NCI-H82 (cell line): ENCODE measurements at regions not wholly inside any gene's neighbourhood (a gene's known extent, or its start where the extent isn't known, plus 50 kb on each side); places are given as distances from the start of the nearest gene placed in this dataset.

Experiments used
- DNase-seq: peaks from one replicate; lab custom pipeline; 2025; lab: John Stamatoyannopoulos, UW

DNA sequence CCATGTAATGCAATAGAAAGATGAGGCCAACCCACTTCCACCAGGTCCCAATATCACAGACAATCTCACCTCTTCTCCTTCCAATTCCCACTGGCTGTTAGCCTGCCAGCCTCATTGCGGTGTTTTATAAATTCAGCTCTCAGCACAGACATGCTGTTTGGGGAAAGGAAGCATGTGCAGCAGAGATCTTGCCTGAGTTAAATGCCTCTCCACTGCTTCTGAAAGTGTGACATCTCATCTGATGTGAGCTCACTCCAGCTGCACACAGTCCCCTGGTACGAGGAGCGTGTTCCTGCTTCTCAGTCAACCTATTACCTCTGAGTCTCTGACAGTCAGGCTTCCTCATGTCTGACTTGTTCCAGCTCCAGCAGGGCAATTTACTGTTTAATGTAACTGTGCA is 122.7 kb upstream of the GUCY1A2 start:
- DNase-seq, result no peak

DNA sequence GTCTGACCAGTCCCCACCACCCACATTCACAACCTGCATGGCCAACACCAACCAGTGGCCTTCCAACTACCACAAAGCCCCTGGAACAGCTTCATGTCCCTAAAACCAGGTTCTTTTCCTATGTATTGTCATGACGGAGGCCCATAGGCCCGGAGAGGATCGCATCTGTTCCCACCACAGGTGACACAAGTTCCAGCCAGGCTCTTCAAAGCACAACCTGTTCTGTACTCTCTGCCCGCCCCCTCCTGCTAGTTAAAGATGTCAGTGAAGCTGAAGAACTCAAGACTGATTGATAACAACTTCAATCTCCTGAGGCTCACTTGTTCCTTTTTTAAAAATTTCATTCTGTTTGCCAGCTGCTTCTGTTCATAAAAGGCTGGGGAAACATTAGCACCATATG is 121.1 kb upstream of the GUCY1A2 start:
- DNase-seq, result no peak

DNA sequence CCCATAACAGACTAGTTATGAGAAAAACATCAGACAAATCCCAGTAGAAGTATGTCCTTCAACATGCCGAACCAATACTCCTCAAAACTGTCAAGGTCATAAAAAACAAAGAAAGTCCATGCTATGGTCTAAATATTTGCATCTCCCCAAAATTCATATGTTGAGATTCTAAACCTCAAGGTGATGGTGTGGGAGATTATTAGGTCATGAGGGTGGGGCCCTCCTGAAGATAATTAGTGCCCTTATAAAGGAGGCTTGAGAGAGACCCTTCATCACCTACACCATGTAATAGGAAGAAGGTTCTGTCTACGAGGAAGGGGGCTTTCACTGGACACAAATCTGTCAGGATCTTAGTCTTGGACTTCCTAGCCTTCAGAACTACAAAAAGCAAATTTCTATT is 118.6 kb upstream of the GUCY1A2 start:
- no peak for DNase-seq

DNA sequence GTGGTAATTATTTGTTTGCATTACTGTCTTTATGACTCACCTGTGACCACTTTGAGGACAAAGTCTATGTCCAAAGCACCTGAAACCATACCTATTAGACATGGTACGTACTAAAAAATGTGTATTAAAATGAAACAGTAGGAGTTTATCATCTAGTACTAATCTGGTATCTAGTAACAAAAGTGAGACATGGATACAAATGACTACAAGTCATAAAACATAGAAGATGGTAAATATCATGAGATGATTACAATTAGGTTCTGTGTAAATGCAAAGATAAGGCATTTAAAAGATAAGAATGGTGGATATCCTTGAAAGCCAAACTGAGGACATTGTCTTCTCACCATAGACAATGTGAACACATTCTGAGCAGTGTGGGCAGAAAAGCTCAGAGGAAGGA is 113.5 kb upstream of the GUCY1A2 start:
- no peak for DNase-seq

DNA sequence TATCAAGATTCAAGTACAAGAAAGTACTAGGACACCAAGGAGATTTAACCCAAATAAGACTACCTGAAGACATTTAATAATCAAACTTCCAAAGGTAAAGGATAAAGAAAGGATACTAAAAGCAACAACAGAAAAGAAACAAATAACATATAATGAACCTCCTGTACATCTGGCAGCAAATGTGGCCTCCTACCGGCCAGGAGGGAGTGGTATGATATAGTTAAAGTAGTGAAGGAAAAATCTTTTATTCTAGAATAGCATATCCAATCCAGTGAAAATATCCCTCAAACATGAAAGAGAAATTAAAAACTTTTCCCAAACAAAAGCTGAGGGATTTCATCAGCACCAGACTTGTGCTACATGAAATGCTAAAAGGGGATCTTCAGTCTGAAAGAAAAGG is 104.7 kb upstream of the GUCY1A2 start:
- DNase-seq, result no peak

DNA sequence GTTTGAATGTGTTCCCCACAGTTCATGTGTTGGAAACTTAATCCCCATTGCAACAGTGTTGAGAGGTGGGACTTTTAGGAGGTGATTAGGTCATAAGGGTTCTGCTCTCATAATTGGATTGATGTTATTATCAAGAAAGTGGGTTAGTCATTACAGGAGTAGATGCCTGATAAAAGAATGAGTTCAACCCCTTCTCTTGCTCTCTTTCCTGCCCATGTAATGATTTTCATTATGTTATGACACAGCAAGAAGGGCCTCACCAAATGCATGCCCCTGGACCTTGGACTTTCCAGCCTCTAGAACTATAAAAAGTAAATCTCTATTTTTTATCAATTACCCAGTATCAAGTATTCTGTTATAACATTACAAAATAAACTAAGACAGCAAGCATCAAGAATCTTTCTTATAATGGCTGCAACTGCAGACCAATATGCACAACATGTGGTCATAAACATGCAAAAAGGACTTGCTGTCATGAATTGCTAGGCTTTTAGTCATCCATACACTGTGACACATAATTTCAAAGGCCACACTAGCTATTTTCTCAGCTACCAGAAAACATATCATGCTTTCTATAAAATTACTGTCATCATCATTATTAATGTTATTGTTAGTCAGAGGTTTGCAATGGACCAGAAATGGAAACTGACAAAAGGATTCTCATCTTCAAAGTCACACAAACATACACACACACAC is 99.9 kb upstream of the GUCY1A2 start:
- DNase-seq, result no peak

DNA sequence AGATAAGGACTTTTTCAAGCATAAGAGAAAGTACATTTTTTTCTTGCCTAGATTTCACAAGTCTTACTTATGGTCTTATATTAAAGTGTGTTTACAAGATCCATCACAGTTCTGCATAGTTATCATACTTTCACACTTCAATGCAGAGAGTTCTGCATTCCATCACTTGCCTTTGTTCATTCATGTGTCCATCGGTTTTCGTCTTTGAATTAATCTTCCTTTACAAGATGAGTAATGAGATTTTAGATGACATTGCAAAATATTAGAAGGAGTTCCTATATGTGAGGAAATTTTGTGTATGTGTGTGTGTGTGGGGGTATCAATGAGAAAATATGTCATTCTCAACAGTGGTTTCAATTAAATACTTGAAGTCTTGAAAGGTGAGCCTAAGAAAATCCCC is 98.1 kb upstream of the GUCY1A2 start:
- DNase-seq, result no peak

DNA sequence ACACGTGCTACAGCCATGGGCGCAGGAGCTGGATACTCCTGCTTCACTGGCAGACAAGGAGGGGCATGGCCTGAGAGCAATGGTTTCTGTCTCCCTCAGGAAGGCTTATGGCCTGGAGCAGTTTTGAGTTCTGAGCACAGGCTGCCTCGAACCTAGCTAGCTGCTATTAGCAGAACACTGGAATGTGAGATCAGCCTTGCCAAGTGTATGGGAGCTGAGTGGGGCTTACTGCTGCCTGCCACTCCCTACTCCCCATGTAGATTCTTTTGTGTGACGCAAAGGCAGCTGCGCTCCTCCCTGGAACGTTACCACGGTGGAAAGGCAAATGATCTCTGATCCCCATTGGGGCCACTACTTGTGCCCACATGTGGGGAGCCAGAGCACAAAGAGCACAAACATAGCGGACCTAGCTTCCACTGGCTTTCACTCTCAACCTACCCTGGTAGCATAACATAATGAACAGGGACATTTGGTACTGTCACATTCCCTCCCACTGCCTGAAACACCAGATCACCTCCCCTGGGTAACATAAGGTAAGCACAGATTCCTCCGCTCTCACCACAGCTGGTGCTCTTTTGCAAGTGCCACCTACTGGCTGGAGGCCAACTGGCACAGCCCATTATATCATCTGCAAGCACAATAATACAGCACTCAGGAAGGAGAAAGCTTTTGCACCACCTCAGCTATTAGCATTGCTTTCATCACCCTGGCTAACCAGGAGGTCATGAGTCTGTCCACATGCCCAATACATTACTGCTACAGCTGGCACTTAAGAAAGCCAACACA is 84.6 kb upstream of the GUCY1A2 start:
- DNase-seq, result no peak

DNA sequence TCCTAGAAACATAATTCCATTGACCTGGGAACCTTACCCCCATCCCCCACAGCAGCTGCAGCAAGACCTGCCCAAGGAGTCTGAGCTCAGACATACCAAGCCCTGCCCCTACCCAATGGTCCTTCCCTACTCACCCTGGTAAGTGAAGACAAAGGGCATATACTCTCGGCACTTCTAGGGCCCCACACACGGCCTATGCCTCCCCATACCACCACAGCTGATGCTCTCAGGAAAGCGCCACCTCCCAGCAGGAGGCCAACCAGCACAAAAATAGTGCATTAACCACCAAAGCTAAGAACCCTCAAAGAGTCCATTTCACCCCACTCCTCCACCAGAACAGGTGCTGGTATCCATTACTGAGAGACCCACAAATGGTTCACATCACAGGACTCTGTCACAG is 74.4 kb upstream of the GUCY1A2 start:
- DNase-seq, result no peak

DNA sequence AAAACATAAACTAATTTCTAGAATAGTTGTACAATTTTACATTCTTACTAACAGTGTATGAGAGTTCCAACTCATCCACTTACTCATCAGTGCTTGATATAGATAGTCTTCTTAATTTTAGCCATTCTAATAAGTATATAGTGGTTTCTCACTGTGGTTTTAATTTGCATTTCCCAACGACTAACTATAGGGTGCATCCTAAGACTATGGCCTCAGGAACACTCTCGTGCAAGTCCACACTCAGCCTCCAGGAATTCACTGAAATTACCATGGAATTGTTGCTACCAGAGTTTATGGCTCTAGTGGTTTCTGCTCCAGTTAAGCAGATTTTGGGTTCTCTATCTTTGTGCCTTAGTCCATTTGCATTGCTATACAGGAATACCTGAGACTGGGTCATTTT is 60.1 kb upstream of the GUCY1A2 start:
- no peak for DNase-seq

DNA sequence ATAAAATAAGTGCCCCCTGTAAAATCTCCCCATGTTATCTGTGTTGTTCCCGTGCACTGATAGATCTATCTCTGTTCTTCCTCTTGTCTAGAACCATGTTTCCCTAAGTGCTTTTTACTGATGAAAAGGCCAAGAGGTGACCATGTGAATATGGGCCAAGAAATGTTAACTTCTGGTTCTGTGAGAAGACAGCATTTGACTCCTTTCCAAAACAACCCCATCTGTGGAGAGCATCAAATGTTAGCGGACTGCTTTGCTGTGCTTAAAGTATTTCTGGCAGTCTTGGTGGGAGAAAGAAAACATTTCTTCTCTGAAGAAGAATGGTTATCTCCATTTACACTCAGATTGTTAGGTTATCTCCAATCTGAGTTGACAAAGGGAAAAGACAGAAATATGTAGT is 58.6 kb upstream of the GUCY1A2 start:
- no peak for DNase-seq

DNA sequence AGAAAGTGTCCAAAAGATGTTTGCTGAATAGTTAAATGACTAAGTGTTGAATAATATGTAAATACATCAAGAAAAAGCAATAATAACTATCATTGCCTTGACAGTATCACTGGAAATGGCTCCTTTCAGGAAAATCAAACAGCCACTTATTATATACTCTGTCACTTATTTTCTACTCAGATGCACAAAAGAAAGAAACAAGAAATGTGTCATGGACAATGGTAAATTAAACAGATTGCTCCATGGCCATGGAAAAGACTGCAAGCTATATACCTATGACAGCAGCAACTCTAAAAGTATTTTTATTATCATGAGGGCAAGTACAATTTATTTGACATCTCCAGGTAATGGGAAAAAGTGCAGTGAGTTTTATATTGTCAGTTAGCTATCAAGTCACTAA is 52.9 kb upstream of the GUCY1A2 start:
- no peak for DNase-seq
